ENCODE measurements at regions not wholly inside any gene's neighbourhood (a gene's known extent, or its start where the extent isn't known, plus 50 kb on each side); places are given as distances from the start of the nearest gene placed in this dataset.

- POLR2A ChIA-PET (ENCODE audit: partially characterized antibody), result interaction anchor here (1.0 kb wide), 2 partner anchors 18 to 200 kb away, joined by 3 read pairs; no protein-coding TSS in a partner anchor
- no peak overlapping the region for H2BK120ac ChIP-seq (replicated peaks; ENCODE audit: low read depth, low read length)
- H2AFZ ChIP-seq (ENCODE audit: low read length), result no peak overlapping the region
- no peaks in the 10 kb centered on the region for H3K79me1 ChIP-seq (ENCODE audit: low read depth, low read length)
- no peak overlapping the region for H3K18ac ChIP-seq (ENCODE audit: extremely low read depth, low read length)
- H3K79me2 ChIP-seq (ENCODE audit: control insufficient read depth in 1 of 2, insufficient read depth in 2 of 2, low read length in 2 of 2), result no peaks in the 10 kb centered on the region
- H3K56ac ChIP-seq (replicated peaks; ENCODE audit: insufficient read length, low read depth, low read length), result no peak overlapping the region
- no peak overlapping the region for H3K27ac ChIP-seq (ENCODE audit: low read depth, low read length)
- H2AK5ac ChIP-seq (ENCODE audit: low read depth, low read length), result no peak overlapping the region
- H3K23me2 ChIP-seq (ENCODE audit: low read depth, low read length), result no peaks in the 10 kb centered on the region
- no peak overlapping the region for H3K9ac ChIP-seq (replicated peaks in 1 of 4; ENCODE audit: extremely low read depth in 1 of 4, low read depth in 3 of 4, low read length in 3 of 4)
- H2BK5ac ChIP-seq (ENCODE audit: low read depth, low read length), result no peak overlapping the region
- H2BK15ac ChIP-seq (ENCODE audit: low read length), result no peak overlapping the region
- no peak overlapping the region for H3K4me2 ChIP-seq (ENCODE audit: insufficient read depth in 1 of 2, low read depth in 2 of 2, low read length in 2 of 2)
- H4K8ac ChIP-seq (ENCODE audit: extremely low read depth, insufficient read depth, low read length), result no peak overlapping the region
- WGBS, 2 experiments (ENCODE audit: extremely low coverage in 1 of 2, insufficient coverage in 1 of 2, insufficient read length in 1 of 2, insufficient replicate concordance in 2 of 2, low coverage in 1 of 2, low lambda C conversion rate in 2 of 2, missing lambda C conversion rate in 1 of 2), result 100% methylated on average over 1 of the region's 1 CpG; no CpG with 5 or more reads in 1 of the 2 experiments
- H4K5ac ChIP-seq (ENCODE audit: insufficient read length, low read depth, low read length), result no peak overlapping the region
- no peak overlapping the region for H3K4me3 ChIP-seq (ENCODE audit: extremely low read depth in 1 of 4, insufficient read depth in 2 of 4, low read depth in 3 of 4, low read length in 4 of 4)
- DNase-seq (ENCODE audit: low read depth in 1 of 2, low spot score in 2 of 2) (no peak), FAIRE-seq (no peak)
- H4K20me1 ChIP-seq (replicated peaks in 1 of 2; ENCODE audit: control insufficient read depth in 1 of 2, insufficient read depth in 2 of 2, low read length in 2 of 2), result no peaks in the 10 kb centered on the region
- H3K4ac ChIP-seq (replicated peaks; ENCODE audit: insufficient read length, low read depth, low read length), result no peak overlapping the region
- H3K27me3 ChIP-seq (replicated peaks in 1 of 4; ENCODE audit: control insufficient read depth in 3 of 4, extremely low read depth in 1 of 4, insufficient read depth in 3 of 4, low read length in 3 of 4), result no peaks in the 10 kb centered on the region
- H3K23ac ChIP-seq (ENCODE audit: insufficient read length), result no peak overlapping the region
- no peak overlapping the region for H2BK12ac ChIP-seq (ENCODE audit: low read depth, low read length)
- peaks cover 4 to 6% (median 5%) of the 10 kb centered on the region in 4 experiments; a peak in 4 of 7 replicates for H3K4me1 ChIP-seq (replicated peaks in 1 of 4; ENCODE audit: control insufficient read depth in 3 of 4, insufficient read depth in 4 of 4, low read length in 3 of 4)
- no peak overlapping the region for H4K91ac ChIP-seq (replicated peaks; ENCODE audit: insufficient read length, low read length)
- H2BK20ac ChIP-seq (ENCODE audit: low read length), result no peak overlapping the region
- H3K14ac ChIP-seq (ENCODE audit: insufficient read length), result no peak overlapping the region
- H3K9me3 ChIP-seq (ENCODE audit: insufficient read depth in 2 of 2, low read depth in 1 of 2, low read length in 1 of 2), result no peaks in the 10 kb centered on the region
- TF ChIP-seq RAD21 (IDR thresholded peaks at IDR 0.05 in 1 of 2, conservative IDR thresholded peaks at IDR 0.05 in 1 of 2; ENCODE audit: low read depth in 2 of 2, low read length in 2 of 2), result no peak
- TF ChIP-seq POLR2A (IDR thresholded peaks at IDR 0.05; ENCODE audit: control extremely low read depth in 1 of 2, low read depth in 2 of 2, low read length in 2 of 2), result no peak
- no peak for TF ChIP-seq SP2 (IDR thresholded peaks at IDR 0.05; ENCODE audit: low read length)
- no peak for TF ChIP-seq MAFK (IDR thresholded peaks at IDR 0.05; ENCODE audit: low read depth, low read length)
- no peak for TF ChIP-seq EGR1 (IDR thresholded peaks at IDR 0.05; ENCODE audit: borderline replicate concordance, low read depth, low read length)
- TF ChIP-seq NRF1 (IDR thresholded peaks at IDR 0.05; ENCODE audit: low read depth, low read length), result no peak
- no peak for TF ChIP-seq RBBP5 (IDR thresholded peaks at IDR 0.05; ENCODE audit: borderline replicate concordance, low read depth, low read length)
- H3K36me3 ChIP-seq (ENCODE audit: control insufficient read depth in 2 of 4, insufficient read depth in 4 of 4, low read length in 3 of 4), result no peaks in the 10 kb centered on the region
- CTCF ChIA-PET (ENCODE audit: partially characterized antibody), result interaction anchor here (1.2 kb wide), 1 partner anchor 12 kb away, joined by 4 read pairs; no protein-coding TSS in a partner anchor
Observed at GRCh38 chr13:44236370-44236769, 137.3 kb upstream of the SERP2 start.
